WTC11 (cell line): ENCODE measurements at regions not wholly inside any gene's neighbourhood (a gene's known extent, or its start where the extent isn't known, plus 50 kb on each side); places are given as distances from the start of the nearest gene placed in this dataset.

ENCODE experiments used
- ATF1 ChIP-seq: sonication (generic); formaldehyde crosslinking; IDR thresholded peaks from 2 replicates; pipeline ENCODE4 v1.8.1; 2023; ENCODE audit warnings: mild to moderate bottlenecking, moderate library complexity, missing genetic modification reagents
- CREB1 ChIP-seq: sonication (generic); formaldehyde crosslinking; IDR thresholded peaks from 2 replicates; pipeline ENCODE4 v1.8.0; 2023; ENCODE audit warnings: mild to moderate bottlenecking, missing genetic modification reagents
- KAT7 ChIP-seq: sonication (generic); formaldehyde crosslinking; IDR thresholded peaks from 2 replicates; pipeline ENCODE4 v1.8.1; 2023; ENCODE audit warnings: missing genetic modification reagents, mild to moderate bottlenecking, borderline replicate concordance
- NFYB ChIP-seq: sonication (generic); formaldehyde crosslinking; conservative IDR thresholded peaks from 2 replicates; pipeline ENCODE4 v1.8.0; 2022; ENCODE audit warnings: low read depth, missing genetic modification reagents
- NR2C2 ChIP-seq: sonication (generic); formaldehyde crosslinking; IDR thresholded peaks from 2 replicates; pipeline ENCODE4 v1.8.0; 2022; ENCODE audit warnings: mild to moderate bottlenecking, missing genetic modification reagents
- ZBTB21 ChIP-seq: sonication (generic); formaldehyde crosslinking; IDR thresholded peaks from 2 replicates; pipeline ENCODE4 v1.8.1; 2023; ENCODE audit warnings: mild to moderate bottlenecking, missing genetic modification reagents, borderline replicate concordance
- ZNF232 ChIP-seq: sonication (generic); formaldehyde crosslinking; IDR thresholded peaks from 2 replicates; pipeline ENCODE4 v1.8.0; 2022; ENCODE audit warnings: mild to moderate bottlenecking, missing genetic modification reagents
- TF ChIP-seq, protein P1 (sequence below): fragments of 200-600 bp; IDR thresholded peaks from 2 replicates; pipeline ENCODE4 v1.8.0; 2022; ENCODE audit warnings: antibody characterized with exemption
- TF ChIP-seq, protein P2 (sequence below): sonication (generic); formaldehyde crosslinking; IDR thresholded peaks from 2 replicates; pipeline ENCODE4 v1.8.0; 2022; ENCODE audit warnings: missing genetic modification reagents
- TF ChIP-seq, protein P3 (sequence below): sonication (generic); formaldehyde crosslinking; IDR thresholded peaks from 2 replicates; pipeline ENCODE4 v1.8.1; 2022; ENCODE audit warnings: low read depth, missing genetic modification reagents, borderline replicate concordance

DNA sequence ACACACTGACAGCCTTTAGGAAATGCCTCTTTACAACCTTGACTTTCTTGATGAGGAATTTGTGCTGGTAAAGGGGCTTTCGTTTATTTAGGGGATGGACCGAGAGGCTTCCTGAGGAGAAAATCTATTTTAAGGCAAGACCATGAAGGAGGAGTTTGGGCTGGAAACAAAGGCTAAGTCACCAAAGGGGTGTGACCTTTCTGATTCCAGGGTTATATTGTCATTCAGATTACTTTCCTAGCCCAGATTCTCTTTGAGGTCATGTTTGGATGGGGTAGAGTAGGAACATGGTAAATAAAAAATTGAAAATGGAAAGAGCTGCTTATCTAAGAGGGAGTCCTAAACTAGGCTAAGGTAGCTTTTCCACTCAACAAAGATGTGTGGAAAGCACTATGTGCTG lies 77.1 kb upstream of the UGP2 start:
- TF ChIP-seq, protein P1, sequence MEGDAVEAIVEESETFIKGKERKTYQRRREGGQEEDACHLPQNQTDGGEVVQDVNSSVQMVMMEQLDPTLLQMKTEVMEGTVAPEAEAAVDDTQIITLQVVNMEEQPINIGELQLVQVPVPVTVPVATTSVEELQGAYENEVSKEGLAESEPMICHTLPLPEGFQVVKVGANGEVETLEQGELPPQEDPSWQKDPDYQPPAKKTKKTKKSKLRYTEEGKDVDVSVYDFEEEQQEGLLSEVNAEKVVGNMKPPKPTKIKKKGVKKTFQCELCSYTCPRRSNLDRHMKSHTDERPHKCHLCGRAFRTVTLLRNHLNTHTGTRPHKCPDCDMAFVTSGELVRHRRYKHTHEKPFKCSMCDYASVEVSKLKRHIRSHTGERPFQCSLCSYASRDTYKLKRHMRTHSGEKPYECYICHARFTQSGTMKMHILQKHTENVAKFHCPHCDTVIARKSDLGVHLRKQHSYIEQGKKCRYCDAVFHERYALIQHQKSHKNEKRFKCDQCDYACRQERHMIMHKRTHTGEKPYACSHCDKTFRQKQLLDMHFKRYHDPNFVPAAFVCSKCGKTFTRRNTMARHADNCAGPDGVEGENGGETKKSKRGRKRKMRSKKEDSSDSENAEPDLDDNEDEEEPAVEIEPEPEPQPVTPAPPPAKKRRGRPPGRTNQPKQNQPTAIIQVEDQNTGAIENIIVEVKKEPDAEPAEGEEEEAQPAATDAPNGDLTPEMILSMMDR = no peak
- TF ChIP-seq NFYB (no peak), ZBTB21 (CRISPR knock-in tag) (no peak), ZNF232 (CRISPR knock-in tag) (no peak), ATF1 (CRISPR knock-in tag) (no peak), CREB1 (CRISPR knock-in tag) (no peak), KAT7 (CRISPR knock-in tag) (no peak), NR2C2 (CRISPR knock-in tag) (no peak)
- TF ChIP-seq, protein P2, sequence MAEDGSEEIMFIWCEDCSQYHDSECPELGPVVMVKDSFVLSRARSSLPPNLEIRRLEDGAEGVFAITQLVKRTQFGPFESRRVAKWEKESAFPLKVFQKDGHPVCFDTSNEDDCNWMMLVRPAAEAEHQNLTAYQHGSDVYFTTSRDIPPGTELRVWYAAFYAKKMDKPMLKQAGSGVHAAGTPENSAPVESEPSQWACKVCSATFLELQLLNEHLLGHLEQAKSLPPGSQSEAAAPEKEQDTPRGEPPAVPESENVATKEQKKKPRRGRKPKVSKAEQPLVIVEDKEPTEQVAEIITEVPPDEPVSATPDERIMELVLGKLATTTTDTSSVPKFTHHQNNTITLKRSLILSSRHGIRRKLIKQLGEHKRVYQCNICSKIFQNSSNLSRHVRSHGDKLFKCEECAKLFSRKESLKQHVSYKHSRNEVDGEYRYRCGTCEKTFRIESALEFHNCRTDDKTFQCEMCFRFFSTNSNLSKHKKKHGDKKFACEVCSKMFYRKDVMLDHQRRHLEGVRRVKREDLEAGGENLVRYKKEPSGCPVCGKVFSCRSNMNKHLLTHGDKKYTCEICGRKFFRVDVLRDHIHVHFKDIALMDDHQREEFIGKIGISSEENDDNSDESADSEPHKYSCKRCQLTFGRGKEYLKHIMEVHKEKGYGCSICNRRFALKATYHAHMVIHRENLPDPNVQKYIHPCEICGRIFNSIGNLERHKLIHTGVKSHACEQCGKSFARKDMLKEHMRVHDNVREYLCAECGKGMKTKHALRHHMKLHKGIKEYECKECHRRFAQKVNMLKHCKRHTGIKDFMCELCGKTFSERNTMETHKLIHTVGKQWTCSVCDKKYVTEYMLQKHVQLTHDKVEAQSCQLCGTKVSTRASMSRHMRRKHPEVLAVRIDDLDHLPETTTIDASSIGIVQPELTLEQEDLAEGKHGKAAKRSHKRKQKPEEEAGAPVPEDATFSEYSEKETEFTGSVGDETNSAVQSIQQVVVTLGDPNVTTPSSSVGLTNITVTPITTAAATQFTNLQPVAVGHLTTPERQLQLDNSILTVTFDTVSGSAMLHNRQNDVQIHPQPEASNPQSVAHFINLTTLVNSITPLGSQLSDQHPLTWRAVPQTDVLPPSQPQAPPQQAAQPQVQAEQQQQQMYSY (CRISPR knock-in tag) = no peak
- TF ChIP-seq, protein P3, sequence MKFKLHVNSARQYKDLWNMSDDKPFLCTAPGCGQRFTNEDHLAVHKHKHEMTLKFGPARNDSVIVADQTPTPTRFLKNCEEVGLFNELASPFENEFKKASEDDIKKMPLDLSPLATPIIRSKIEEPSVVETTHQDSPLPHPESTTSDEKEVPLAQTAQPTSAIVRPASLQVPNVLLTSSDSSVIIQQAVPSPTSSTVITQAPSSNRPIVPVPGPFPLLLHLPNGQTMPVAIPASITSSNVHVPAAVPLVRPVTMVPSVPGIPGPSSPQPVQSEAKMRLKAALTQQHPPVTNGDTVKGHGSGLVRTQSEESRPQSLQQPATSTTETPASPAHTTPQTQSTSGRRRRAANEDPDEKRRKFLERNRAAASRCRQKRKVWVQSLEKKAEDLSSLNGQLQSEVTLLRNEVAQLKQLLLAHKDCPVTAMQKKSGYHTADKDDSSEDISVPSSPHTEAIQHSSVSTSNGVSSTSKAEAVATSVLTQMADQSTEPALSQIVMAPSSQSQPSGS (CRISPR knock-in tag) = no peak
